ENCODE measurements at regions not wholly inside any gene's neighbourhood (a gene's known extent, or its start where the extent isn't known, plus 50 kb on each side); places are given as distances from the start of the nearest gene placed in this dataset.

DNA sequence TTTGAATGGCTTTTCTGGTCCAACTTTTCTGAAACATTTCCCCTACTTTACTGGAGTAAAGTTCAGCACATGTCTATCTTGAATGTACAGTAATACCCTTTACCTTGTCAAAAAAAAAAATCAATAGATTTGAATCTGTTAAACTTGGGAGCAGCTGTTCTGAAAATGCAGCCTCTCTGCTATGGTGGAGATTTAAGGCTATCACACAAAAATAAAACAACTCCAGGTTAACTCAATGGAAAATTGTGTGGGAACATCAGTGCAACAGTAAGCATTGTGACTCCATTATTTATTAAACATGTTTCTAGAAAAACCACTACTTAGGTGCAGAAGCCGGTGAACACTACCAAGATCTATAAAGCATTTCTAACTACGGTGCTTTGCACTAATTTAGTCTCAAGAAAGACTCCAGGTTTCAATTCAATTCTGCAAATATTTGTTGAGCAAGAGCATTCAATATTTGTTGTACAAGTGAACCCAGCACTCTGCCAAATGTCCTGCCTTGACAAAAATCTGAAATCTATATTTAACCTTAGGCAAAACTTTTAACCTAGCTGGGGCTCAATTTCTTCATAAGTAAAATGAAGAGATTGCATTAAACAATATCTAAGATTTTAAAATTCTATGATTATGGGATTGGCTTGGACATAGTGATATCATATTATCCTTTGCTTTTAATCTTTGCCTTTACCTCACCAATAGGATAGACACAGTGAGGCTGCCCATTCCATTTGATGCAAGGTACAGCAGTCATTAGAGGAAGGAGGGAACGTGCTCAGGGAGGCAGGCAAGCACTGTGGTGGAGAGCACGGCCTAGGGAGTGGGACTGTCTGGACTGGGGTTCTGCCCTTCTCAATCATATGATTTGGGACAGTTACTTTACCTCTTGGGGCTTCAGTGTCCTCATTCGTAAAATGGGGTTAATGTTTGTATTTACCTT, 155.2 kb downstream of the KITLG start:
- TF ChIP-seq, protein P1, sequence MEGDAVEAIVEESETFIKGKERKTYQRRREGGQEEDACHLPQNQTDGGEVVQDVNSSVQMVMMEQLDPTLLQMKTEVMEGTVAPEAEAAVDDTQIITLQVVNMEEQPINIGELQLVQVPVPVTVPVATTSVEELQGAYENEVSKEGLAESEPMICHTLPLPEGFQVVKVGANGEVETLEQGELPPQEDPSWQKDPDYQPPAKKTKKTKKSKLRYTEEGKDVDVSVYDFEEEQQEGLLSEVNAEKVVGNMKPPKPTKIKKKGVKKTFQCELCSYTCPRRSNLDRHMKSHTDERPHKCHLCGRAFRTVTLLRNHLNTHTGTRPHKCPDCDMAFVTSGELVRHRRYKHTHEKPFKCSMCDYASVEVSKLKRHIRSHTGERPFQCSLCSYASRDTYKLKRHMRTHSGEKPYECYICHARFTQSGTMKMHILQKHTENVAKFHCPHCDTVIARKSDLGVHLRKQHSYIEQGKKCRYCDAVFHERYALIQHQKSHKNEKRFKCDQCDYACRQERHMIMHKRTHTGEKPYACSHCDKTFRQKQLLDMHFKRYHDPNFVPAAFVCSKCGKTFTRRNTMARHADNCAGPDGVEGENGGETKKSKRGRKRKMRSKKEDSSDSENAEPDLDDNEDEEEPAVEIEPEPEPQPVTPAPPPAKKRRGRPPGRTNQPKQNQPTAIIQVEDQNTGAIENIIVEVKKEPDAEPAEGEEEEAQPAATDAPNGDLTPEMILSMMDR (conservative IDR thresholded peaks at IDR 0.05 in 1 of 2, IDR thresholded peaks at IDR 0.05 in 1 of 2; ENCODE audit: extremely low read depth in 1 of 2, insufficient read depth in 1 of 2, low read depth in 1 of 2, low read length in 2 of 2) = no peak
- no peak for TF ChIP-seq EZH2 (IDR thresholded peaks at IDR 0.05; ENCODE audit: borderline replicate concordance, low read length)
